NCI-H128 (cell line): ENCODE measurements at regions not wholly inside any gene's neighbourhood (a gene's known extent, or its start where the extent isn't known, plus 50 kb on each side); places are given as distances from the start of the nearest gene placed in this dataset.

Source experiments
- DNase-seq: peaks from one replicate; lab custom pipeline; 2025; ENCODE audit not compliant: unreplicated experiment; lab: John Stamatoyannopoulos, UW

DNA sequence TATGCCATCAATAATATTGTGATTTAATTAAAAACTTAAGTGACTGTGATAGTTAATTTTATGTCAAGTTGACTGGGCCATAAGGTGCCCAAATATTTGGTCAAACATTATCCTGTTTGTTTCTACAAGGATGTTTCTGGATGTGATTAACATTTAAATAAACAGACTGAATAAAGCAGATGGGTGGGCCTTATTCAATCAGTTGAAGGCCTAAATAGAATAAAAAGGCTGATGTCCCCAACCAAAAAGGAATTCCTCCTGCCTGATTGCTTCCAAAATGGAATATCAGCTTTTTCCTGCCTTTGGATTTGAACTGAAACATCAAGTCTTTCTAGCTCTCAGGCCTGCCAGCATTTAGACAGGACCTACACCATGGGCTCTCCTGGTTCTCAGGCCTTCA, 961.7 kb downstream of the NTRK3 start:
- DNase-seq: no peak

DNA sequence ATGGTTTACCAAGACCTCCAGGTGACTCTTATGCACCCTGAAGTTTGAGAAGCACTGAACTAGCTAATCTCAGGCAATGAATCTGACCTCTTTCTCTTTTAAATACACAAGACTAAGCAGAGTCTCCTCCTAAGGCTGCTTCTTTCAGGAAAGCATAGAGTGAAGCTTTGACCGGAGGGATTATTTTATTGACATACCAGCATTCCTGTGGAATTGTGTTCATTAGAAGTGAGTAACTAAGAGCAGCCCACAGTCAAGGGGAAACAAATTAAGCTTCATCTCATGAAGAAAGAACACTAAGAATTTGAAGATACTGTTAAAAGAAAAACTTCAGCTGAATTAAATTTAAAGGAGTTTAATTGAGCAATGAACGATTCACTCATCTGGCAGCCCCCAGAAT, 963.5 kb downstream of the NTRK3 start:
- no peak for DNase-seq

DNA sequence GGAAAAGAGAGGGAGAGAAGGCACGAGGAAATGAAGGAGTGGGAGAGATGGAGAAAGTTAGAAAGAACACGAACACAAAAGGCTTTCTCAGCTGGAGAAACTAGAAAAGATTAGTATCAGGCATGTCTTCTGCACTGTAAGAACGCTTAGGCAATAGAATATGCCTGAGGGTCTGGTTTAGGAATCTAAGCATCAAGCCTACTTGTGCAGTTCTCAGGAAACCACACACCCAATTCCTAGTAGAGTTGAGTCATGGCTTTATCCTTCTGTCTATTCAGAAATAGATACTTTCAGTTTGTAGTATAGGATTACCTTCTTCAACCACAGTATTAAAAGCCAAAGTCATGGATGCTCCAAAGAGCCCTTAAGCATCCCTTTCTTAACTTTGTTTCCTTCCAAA, 969.4 kb downstream of the NTRK3 start:
- DNase-seq: no peak

DNA sequence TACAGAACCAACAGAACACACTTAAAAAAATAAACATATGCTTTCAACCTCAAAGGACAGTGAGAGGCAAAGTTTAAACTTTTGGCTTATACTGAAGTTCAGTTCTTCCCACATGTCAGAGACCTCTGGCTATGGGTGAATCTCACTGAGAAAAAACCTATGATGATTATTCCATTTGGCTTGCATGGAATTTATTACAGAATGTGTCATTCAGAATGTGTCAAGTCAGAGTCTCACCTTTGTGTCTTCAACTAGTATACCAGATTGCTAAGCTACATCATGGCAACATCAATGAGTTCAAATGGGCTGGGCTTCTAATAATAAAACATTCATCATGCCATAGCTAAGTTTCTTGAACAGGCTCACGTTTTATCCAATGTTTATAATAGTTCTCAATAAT, 987.0 kb downstream of the NTRK3 start:
- DNase-seq: no peak

DNA sequence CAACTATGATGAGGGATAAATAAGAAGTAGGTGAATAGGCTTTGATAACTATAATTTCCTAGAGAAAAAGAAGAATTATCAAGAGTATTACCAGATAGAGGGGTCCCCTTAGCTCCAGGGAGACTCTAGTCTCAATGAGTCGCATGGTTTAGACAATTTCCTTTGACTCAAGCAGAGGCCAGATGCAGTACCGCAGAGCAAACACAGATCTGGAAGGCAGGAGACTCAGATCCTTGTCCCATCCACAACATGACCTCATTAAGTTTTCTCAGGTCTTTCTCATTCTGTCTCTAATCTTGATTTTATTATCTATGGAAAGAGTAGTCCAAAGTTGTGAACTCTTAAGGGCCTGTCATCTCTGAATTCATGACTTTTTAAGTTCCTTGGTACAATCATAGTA, 987.9 kb downstream of the NTRK3 start:
- no peak for DNase-seq

DNA sequence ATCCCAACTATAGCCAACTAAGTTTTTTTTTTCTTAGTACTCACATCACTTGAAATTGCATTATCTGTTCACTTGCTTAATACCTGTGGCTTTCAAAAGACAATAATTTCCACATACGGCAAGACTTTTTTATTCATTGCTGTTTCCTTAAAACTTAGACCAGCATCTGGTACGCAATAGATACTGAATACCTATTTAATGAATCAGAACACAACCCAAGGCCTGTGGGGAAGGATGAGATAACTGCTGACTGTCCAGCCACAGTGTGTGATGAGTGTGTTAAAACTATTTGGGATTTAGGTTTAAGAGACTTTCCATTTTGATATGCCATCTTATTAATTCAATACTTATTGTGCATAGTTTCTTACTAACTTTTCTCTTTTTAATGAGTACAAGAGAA, 988.7 kb downstream of the NTRK3 start:
- DNase-seq: no peak

- no peak for DNase-seq
Measured at GRCh38 chr15:87263871-87264270, 992.7 kb downstream of the NTRK3 start.

- no peak for DNase-seq
Measured at GRCh38 chr15:87263296-87263695, 993.2 kb downstream of the NTRK3 start.

DNA sequence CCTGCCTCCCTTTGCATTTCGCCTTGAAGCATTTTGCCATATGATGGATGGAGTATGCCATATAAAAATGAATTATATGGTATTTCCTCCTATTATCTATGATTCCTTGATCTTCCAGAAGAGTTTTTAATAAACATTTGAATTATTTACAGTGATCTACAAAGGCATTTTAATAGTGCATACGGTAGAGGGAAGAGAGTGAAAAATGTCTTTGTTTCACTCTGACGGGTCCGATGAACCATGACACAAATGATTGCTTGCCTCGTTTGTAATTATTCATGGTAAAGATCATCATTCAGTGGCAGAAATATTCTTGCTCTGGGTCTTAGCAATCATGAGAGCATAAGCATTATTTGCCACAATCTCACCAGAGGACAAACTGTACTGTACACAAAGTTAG, 1010.9 kb downstream of the NTRK3 start:
- no peak for DNase-seq

GRCh38 chr15:87243474-87243873, 1013.1 kb downstream of the NTRK3 start:
- no peak for DNase-seq

DNA sequence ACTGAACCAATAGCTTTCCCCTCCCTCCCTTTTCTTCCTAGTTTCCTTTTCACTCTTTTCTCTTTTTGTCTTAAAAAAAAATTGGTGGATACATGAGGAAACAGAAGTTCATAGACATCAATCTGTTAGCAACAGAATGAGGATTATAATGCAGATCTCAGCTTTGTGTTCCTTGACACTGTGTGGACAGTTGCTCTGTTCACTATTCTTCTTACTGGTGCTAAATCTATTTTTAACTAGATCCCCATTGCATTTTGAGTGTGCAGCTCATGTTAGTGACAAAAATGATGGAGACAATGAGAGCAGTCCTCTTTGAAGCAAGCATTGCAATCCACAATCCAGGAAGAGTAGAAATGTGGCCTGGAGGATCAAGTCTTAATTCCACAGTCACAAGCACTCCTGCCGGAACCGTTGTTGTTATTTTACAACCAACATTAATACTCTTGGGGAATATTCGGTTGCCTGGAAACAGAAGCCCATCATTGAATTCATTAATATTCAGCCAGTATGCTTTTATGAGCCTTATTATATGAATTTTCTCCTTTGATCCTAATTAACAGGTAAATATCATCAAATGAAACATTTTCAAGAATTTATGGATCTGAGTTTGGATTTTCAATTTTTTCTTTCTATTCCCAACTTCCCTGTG, 1016.8 kb downstream of the NTRK3 start:
- no peak for DNase-seq

- no peak for DNase-seq
Measured at GRCh38 chr15:87238451-87239068, 1018.0 kb downstream of the NTRK3 start.

GRCh38 chr15:87228460-87228859, 1028.1 kb downstream of the NTRK3 start:
- DNase-seq: no peak

GRCh38 chr15:87227846-87228245, 1028.7 kb downstream of the NTRK3 start:
- no peak for DNase-seq

GRCh38 chr15:87225436-87225835, 1031.1 kb downstream of the NTRK3 start:
- no peak for DNase-seq

- no peak for DNase-seq
Measured at GRCh38 chr15:87224404-87224803, 1032.1 kb downstream of the NTRK3 start.

DNA sequence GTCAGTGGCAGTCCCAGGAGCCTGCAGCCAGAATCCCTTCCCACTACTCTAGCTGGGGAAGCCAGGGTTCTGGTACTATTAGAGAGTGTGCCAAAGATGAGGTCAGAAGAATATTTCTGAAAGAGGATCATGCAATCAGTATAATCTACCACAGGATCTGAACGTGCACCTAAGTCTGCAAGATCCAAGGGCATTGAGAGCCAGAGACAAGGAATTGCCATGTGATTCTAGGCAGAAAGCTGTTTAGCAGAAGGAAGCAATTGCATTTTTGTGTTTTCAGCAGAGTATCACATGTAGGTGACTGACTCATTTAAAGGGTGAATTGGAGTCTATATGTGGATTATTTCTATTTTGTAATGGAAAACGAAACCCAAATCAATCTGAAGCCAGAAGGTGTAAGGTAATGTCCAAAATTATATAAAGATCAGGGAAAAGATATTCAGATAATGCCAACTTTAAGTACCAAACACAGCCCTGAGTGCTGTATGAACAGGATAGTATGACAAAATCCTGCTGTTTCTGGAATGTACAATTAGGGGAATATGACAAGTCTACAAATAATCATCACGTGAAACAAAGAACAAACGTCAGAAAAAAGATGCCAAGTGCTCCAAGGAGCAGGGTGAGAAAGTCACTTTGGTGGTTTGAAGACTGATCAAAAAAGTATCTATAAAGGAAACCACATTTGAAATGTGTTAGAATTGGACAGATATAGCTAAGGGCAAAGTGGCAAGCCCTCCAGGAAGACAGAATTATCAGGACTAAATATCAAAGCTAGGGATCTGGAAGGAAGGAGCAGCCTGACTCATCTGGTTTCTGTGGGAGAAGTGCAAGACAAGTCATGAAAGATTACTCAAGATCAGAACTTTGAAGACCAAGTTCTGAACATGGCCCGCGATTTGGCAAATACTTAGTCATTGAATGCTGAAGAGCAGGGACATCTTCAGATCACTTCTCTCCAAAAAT, 1036.6 kb downstream of the NTRK3 start:
- no peak for DNase-seq

DNA sequence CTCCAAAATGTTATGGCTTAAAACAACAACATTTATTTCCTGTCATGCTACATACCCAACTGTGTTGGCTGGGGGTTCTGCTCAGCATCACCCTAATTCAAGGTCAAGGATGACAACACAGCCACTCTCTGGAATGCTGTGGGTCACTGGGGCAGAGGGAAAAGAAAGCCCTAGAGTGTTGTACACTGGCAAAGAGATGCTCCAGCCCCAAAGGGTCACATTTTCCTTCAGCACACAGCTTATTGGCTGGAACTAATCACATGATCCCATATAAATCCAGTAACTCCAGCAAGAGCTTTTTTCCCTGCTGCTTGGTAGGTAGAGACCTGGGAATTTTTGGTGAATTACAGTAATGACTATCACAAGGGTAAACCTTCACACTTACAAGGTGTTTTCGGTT, 1041.4 kb downstream of the NTRK3 start:
- DNase-seq: no peak

- no peak for DNase-seq
Measured at GRCh38 chr15:87213626-87214025, 1042.9 kb downstream of the NTRK3 start.

DNA sequence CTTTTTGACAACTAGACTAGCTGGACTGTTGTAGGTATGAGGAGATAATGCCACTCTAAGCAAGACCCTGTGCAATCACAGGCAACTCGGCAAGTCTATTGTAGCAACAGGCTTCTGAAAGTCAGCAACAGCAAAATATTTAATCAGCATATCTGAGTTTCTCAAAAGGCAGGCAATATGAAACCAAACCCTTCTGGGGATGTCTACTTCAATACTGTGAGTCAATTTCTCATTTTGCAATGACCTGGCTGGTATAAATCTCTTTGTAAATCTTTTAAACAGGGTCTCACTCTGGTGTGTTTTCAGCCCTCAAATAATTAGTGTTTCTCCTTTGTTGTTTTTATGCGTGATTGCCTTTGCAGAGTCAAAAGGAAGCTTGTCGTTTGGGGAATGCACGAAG, 1044.5 kb downstream of the NTRK3 start:
- no peak for DNase-seq

GRCh38 chr15:87211547-87211946, 1045.0 kb downstream of the NTRK3 start:
- no peak for DNase-seq
